HCT116 (cell line): ENCODE measurements at regions not wholly inside any gene's neighbourhood (a gene's known extent, or its start where the extent isn't known, plus 50 kb on each side); places are given as distances from the start of the nearest gene placed in this dataset.

Experiments used
- ATAC-seq: fragments of 200-7000 bp; cut with Tn5 transposase; 2 replicates; pipeline ENCODE4 v1.9.1; 2020; ENCODE audit warnings: mild to moderate bottlenecking, moderate library complexity
- BruUV-seq: library from RNA; stranded (reverse); fragments of 400-500 nt; replicated peaks from 2 replicates; lab custom pipeline; 2021; lab: Mats Ljungman, UMichigan
- CTCF ChIA-PET: fragments of 300-600 bp; sonication (Branson Sonifier 250); formaldehyde crosslinking; loops from one replicate; lab custom pipeline; 2021; ENCODE audit warnings: antibody characterized with exemption; lab: Charles Lee
- POLR2A ChIA-PET: fragments of 300-600, 350-600 bp; sonication (Branson Sonifier 250); formaldehyde crosslinking; loops from one replicate; lab custom pipeline; 2021; ENCODE audit warnings: antibody characterized with exemption; lab: Charles Lee
- RAD21 ChIA-PET, 2 experiments: fragments of 300-600 bp; sonication (Branson Sonifier 250); formaldehyde crosslinking; loops; one replicate each; lab custom pipeline; 2023; ENCODE audit warnings: low total read pairs in 2 of 2; ENCODE audit not compliant: uncharacterized antibody in 2 of 2, unreplicated experiment in 2 of 2, low non-redundant PET in 1 of 2; lab: Charles Lee
- DNase-seq: peaks from one replicate; pipeline ENCODE4 v3.0.0-alpha.2; 2010; ENCODE audit warnings: low read depth, low spot score
- H2AFZ ChIP-seq: fragments of 200-600 bp; shearing (Covaris generic), sonication (generic); 2 replicates; pipeline ENCODE4 v1.6.1; 2017; ENCODE audit warnings: low read depth, mixed run types, mixed read lengths, antibody characterized with exemption, low read length; ENCODE audit not compliant: poor library complexity, severe bottlenecking
- H3K27ac ChIP-seq: 2 replicates; pipeline ENCODE4 v1.5.1; 2012; ENCODE audit warnings: low read depth, low read length
- H3K27me3 ChIP-seq: fragments of 200-600 bp; sonication (generic); 2 replicates; pipeline ENCODE4 v1.6.1; 2016; ENCODE audit warnings: mixed run types, low read length, mixed read lengths; ENCODE audit not compliant: insufficient read depth
- H3K36me3 ChIP-seq, 2 experiments: fragments of 200-500 bp in 1 of 2; fragments of 200-600 bp in 1 of 2; sonication (Bioruptor generic) in 1 of 2; sonication (generic) in 1 of 2; 2 replicates each; pipeline versions ENCODE4 v1.5.1 to v1.6.1; 2014 to 2016; ENCODE audit warnings: low read length in 2 of 2, inconsistent platforms in 1 of 2, mixed read lengths in 1 of 2, mixed run types in 1 of 2; ENCODE audit not compliant: insufficient read depth in 2 of 2, control insufficient read depth in 1 of 2
- H3K4me1 ChIP-seq, 2 experiments: fragments of 200-600 bp in 1 of 2; sonication (generic) in 1 of 2; 2 replicates each; pipeline versions ENCODE4 v1.5.1 to v1.6.1; 2012 to 2017; ENCODE audit warnings: low read length in 2 of 2, inconsistent platforms in 1 of 2, mild to moderate bottlenecking in 1 of 2, mixed read lengths in 1 of 2, mixed run types in 1 of 2, moderate library complexity in 1 of 2; ENCODE audit not compliant: insufficient read depth in 2 of 2, control insufficient read depth in 1 of 2
- H3K4me2 ChIP-seq: fragments of 200-600 bp; sonication (generic); 2 replicates; pipeline ENCODE4 v1.6.1; 2017; ENCODE audit warnings: mixed run types, low read length, mixed read lengths
- H3K4me3 ChIP-seq, 2 experiments: fragments of 200-600 bp in 1 of 2; sonication (generic) in 1 of 2; replicated peaks in 1 of 2; 2 replicates each; pipeline ENCODE4 v1.5.1; 2011 to 2016; ENCODE audit warnings: low read length in 2 of 2, control low read depth in 1 of 2, low read depth in 1 of 2, mild to moderate bottlenecking in 1 of 2, mixed read lengths in 1 of 2, mixed run types in 1 of 2
- H3K79me2 ChIP-seq: fragments of 200-600 bp; sonication (generic); 2 replicates; pipeline ENCODE4 v1.6.1; 2017; ENCODE audit warnings: mild to moderate bottlenecking, mixed run types, low read length, moderate library complexity, mixed read lengths; ENCODE audit not compliant: insufficient read depth
- H3K9ac ChIP-seq: fragments of 200-600 bp; sonication (generic); 2 replicates; pipeline ENCODE4 v1.6.1; 2016; ENCODE audit warnings: low read length, mixed read lengths
- H3K9me2 ChIP-seq: fragments of 200-600 bp; sonication (generic), shearing (Covaris generic); 2 replicates; pipeline ENCODE4 v1.6.1; 2017; ENCODE audit warnings: mixed run types, mild to moderate bottlenecking, moderate library complexity; ENCODE audit not compliant: insufficient read depth
- H3K9me3 ChIP-seq, 2 experiments: fragments of 200-500 bp in 1 of 2; fragments of 200-600 bp in 1 of 2; sonication (Bioruptor generic) in 1 of 2; sonication (generic) in 1 of 2; 2 replicates each; pipeline ENCODE4 v1.6.1; 2014 to 2017; ENCODE audit warnings: low read length in 2 of 2, mixed read lengths in 2 of 2, inconsistent platforms in 1 of 2, low read depth in 1 of 2, mild to moderate bottlenecking in 1 of 2, mixed run types in 1 of 2, moderate library complexity in 1 of 2; ENCODE audit not compliant: control insufficient read depth in 1 of 2, insufficient read depth in 1 of 2
- H4K20me1 ChIP-seq: fragments of 200-600 bp; sonication (generic), shearing (Covaris generic); 2 replicates; pipeline ENCODE4 v1.6.1; 2017; ENCODE audit warnings: mixed run types, mild to moderate bottlenecking, moderate library complexity; ENCODE audit not compliant: insufficient read depth
- CEBPB ChIP-seq: IDR thresholded peaks from 2 replicates; pipeline ENCODE4 v1.6.1; 2012; ENCODE audit warnings: low read depth
- ELF1 ChIP-seq: IDR thresholded peaks from 2 replicates; pipeline ENCODE4 v1.6.1; 2012; ENCODE audit warnings: low read depth, borderline replicate concordance
- FOSL1 ChIP-seq: IDR thresholded peaks from 2 replicates; pipeline ENCODE4 v1.6.1; 2012; ENCODE audit warnings: low read depth
- JUND ChIP-seq: IDR thresholded peaks from 2 replicates; pipeline ENCODE4 v1.6.1; 2012
- TCF7L2 ChIP-seq: IDR thresholded peaks from 2 replicates; pipeline ENCODE4 v1.7.0; 2011; ENCODE audit warnings: borderline replicate concordance, inconsistent platforms; ENCODE audit not compliant: insufficient read depth, insufficient read length; ENCODE audit errors: extremely low read depth
- YY1 ChIP-seq: IDR thresholded peaks from 2 replicates; pipeline ENCODE4 v1.6.1; 2011; ENCODE audit warnings: low read length, low read depth, moderate library complexity, mild to moderate bottlenecking; ENCODE audit not compliant: insufficient replicate concordance; ENCODE audit errors: extremely low read depth
- ZBTB33 ChIP-seq: IDR thresholded peaks from 2 replicates; pipeline ENCODE4 v1.6.1; 2011; ENCODE audit warnings: mild to moderate bottlenecking, low read length, moderate library complexity; ENCODE audit not compliant: insufficient replicate concordance; ENCODE audit errors: extremely low read depth
- intact Hi-C: fragments of 100-400 bp; cut with micrococcal nuclease; formaldehyde crosslinking; loops from 2 replicates; pipeline ENCODE4 v1.10.0; 2022

GRCh38 chr6:67630146-67630545 lies 1004.9 kb upstream of the ADGRB3 start (continued):
- no peak for TF ChIP-seq ELF1
- no peak for TF ChIP-seq FOSL1

DNA sequence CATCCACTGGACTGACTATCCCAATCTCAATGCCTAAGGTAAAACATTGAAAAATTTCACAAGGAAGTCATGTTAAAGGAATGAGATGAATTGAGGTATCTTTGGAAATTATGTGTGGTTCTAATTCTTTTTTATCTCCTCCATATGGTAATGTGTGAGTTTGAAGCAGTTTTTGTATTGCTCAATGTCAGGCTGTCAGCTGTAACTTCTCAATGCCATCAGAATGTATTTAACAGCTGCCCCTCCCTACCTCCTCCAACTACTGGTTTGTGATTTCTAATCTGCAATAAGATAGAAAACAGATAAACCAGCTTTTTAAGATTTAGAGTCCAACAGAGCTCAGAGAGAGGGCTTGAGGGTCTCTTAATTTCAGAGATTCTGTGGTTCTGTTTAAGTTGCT lies 1005.8 kb upstream of the ADGRB3 start:
- ChIA-PET RAD21 (no interaction called here), POLR2A (no interaction called here), CTCF (no interaction called here)
- Histone ChIP-seq H3K9ac (no peak overlapping the region), H3K4me2 (no peak overlapping the region), H4K20me1 (no peaks in the 10 kb centered on the region), H3K27ac (no peak overlapping the region), H3K79me2 (no peaks in the 10 kb centered on the region), H2AFZ (no peak overlapping the region), H3K36me3 (no peaks in the 10 kb centered on the region), H3K4me1 (no peaks in the 10 kb centered on the region), H3K9me3 (peaks cover 4 to 26% of the 10 kb centered on the region in 2 experiments; a peak in 3 of 4 replicates), H3K9me2 (no peaks in the 10 kb centered on the region), H3K27me3 (no peaks in the 10 kb centered on the region), H3K4me3 (no peak overlapping the region)
- TF ChIP-seq CEBPB (no peak), ELF1 (no peak), ZBTB33 (no peak), TCF7L2 (no peak), FOSL1 (no peak), YY1 (no peak), JUND (no peak)
- BruUV-seq, result no TSS peak
- intact Hi-C loops, result no loop called here
- ATAC-seq (no peak), DNase-seq (no peak)
